Right cardiac atrium (tissue), 5 donors: ENCODE measurements at regions not wholly inside any gene's neighbourhood (a gene's known extent, or its start where the extent isn't known, plus 50 kb on each side); places are given as distances from the start of the nearest gene placed in this dataset.

Source experiments
- ATAC-seq, 2 donors: fragments of 200-7000 bp; cut with Tn5 transposase; one replicate each; pipeline versions ENCODE4 v1.8.0 to v1.9.1; 2020; ENCODE audit warnings: moderate library complexity in 2 of 2, mild to moderate bottlenecking in 1 of 2
- DNase-seq, 3 donors: peaks; one replicate each; pipeline ENCODE4 v3.0.0-alpha.2; 2020
- H3K27ac ChIP-seq: one replicate; pipeline ENCODE4 v1.5.1; 2013; ENCODE audit warnings: mild to moderate bottlenecking, low read length, control low read depth, moderate library complexity
- H3K27me3 ChIP-seq: one replicate; pipeline ENCODE4 v1.6.1; 2013; ENCODE audit not compliant: control insufficient read depth, insufficient read depth
- H3K4me1 ChIP-seq: one replicate; pipeline ENCODE4 v1.6.1; 2013; ENCODE audit warnings: low read length; ENCODE audit not compliant: control insufficient read depth, insufficient read depth
- H3K4me3 ChIP-seq: one replicate; pipeline ENCODE4 v1.5.1; 2013; ENCODE audit warnings: low read length, control low read depth
- H3K9me3 ChIP-seq: one replicate; pipeline ENCODE4 v1.6.1; 2013; ENCODE audit warnings: low read length; ENCODE audit not compliant: control insufficient read depth
- WGBS: extraction: QIAGEN DNeasy Blood & Tissue Kit; methylation state at CpG from one replicate; pipeline ENCODE4 v1.1.7; 2013; 5-methylcytosine and 5-hydroxymethylcytosine counted together
- intact Hi-C, 4 donors: fragments of 100-400 bp; cut with DNase I; formaldehyde crosslinking; loops; one replicate each; pipeline versions ENCODE4 v1.11.0 to v1.14.0; 2022 to 2023
- donor health status: healthy with polysubstance abuse.
- donor health status: DM: no; HTN: yes; CAD: no.
- donor health status: DM: no; HTN: no; CAD: no.
- donor health status: DM: no; HTN: yes; CAD: no; lungs with severe emphysema.
- donor health status: DM: yes; HTN: yes; CAD: no.

DNA sequence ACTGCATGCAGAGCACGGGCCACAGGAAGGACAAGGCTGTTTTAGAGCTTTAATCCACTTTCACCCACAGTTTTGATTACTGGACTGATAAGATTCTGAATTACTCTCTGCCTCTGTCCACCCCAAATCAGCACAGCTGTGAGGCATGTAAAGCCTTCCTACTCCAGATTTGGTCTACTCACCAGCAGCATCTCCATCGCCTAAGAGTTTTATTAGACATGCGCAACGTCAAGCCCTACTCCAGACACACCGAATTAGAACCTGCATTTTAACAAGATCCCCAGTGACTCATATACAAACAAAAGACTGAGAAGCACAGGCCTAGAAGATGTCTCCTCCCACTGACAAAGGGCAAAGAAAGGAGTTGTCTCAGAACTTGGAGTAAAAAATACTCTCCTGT is 221.2 kb downstream of the TUSC7 start:
- H3K27me3 ChIP-seq = no peaks in the 10 kb centered on the region
- intact Hi-C loops = no loop called here
- H3K27ac ChIP-seq = no peak overlapping the region
- 71% methylated on average over 5 of the region's 5 CpGs for WGBS
- no peak for DNase-seq
- no peak for ATAC-seq
- H3K9me3 ChIP-seq = no peaks in the 10 kb centered on the region
- H3K4me1 ChIP-seq = no peaks in the 10 kb centered on the region
- no peak overlapping the region for H3K4me3 ChIP-seq

DNA sequence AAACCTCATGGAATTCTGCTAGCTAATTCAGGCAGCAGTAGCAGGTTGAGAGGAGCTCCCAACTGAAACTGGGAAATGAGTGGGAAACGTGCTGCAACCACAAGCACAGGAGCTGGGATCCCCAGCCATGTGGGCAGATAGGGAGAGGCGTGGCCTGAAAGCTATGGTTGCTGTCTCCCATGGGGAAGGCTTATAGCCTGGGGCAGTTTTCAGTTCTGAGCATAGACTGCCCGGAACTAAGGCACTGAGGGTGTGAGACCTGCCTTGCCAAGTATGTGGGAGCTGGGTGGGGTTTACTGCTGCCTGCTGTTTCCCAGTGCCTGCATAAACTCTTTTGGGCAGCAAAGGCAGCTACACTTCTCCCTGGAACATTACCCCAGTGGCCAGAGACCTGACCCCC is 229.5 kb downstream of the TUSC7 start:
- ATAC-seq (no peak), DNase-seq (no peak)
- no peaks in the 10 kb centered on the region for H3K4me1 ChIP-seq
- intact Hi-C loops = no loop called here
- WGBS = 72% methylated on average over 3 of the region's 3 CpGs
- H3K9me3 ChIP-seq = no peaks in the 10 kb centered on the region
- no peaks in the 10 kb centered on the region for H3K27me3 ChIP-seq
- no peak overlapping the region for H3K27ac ChIP-seq
- no peak overlapping the region for H3K4me3 ChIP-seq

- H3K27me3 ChIP-seq = no peaks in the 10 kb centered on the region
- no peak for DNase-seq
- intact Hi-C loops = no loop called here
- H3K4me1 ChIP-seq = no peaks in the 10 kb centered on the region
- no peak for ATAC-seq
- no peak overlapping the region for H3K4me3 ChIP-seq
- no peak overlapping the region for H3K27ac ChIP-seq
- no peaks in the 10 kb centered on the region for H3K9me3 ChIP-seq
These were observed 230.0 kb downstream of the TUSC7 start for GRCh38 chr3:116939550-116939949.

DNA sequence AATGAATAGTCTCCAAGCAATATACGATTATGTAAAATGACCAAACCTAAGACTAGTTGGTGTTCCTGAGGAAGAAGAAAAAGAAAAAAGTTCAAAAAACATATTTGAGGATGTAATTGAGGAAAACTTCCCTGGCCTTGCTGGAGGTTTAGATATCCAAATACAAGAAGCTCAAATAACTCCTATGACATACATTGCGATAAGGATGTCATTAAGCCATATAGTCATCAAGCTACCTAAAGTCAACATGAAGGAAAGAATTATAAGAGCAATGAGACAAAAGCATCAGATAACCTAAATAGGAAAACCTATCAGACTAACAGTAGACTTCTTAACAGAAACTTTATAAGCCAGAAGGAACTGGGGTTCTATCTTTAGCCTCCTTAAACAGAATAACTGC is 231.1 kb downstream of the TUSC7 start:
- WGBS = 92% methylated on average over 2 of the region's 2 CpGs
- Histone ChIP-seq H3K4me3 (no peak overlapping the region), H3K4me1 (no peaks in the 10 kb centered on the region), H3K27me3 (no peaks in the 10 kb centered on the region), H3K9me3 (no peaks in the 10 kb centered on the region), H3K27ac (no peak overlapping the region)
- intact Hi-C loops = no loop called here
- DNase-seq = no peak
- ATAC-seq = no peak

- DNase-seq (no peak), ATAC-seq (no peak)
- Histone ChIP-seq H3K4me3 (no peak overlapping the region), H3K27me3 (no peaks in the 10 kb centered on the region), H3K27ac (no peak overlapping the region), H3K4me1 (no peaks in the 10 kb centered on the region), H3K9me3 (no peaks in the 10 kb centered on the region)
- WGBS = 86% methylated on average over 1 of the region's 1 CpG
- intact Hi-C loops = no loop called here
These were observed 236.8 kb downstream of the TUSC7 start for GRCh38 chr3:116946376-116946775.

DNA sequence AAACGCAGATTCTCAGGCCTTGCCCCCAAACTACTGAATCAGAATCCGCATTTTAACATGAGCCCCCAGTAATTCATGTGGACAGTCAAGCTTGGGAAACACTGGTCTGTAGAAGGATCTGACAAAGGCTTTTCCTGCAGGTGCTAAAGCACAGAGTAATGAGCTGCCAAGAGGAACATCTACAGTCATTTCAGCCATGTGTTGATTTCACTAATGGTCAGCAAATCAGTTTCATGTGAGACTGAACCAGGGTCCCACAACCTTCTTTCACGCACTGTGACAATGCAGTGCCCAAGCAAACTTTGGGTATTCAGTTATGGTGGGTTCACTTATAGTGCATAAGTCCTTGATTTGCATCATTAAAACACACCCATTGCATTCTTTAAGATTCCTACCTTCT is 237.6 kb downstream of the TUSC7 start:
- DNase-seq = no peak
- WGBS = 91% methylated on average over 3 of the region's 3 CpGs
- no peak for ATAC-seq
- Histone ChIP-seq H3K9me3 (no peaks in the 10 kb centered on the region), H3K4me1 (no peaks in the 10 kb centered on the region), H3K27me3 (no peaks in the 10 kb centered on the region), H3K27ac (no peak overlapping the region), H3K4me3 (no peak overlapping the region)
- intact Hi-C loops = no loop called here

DNA sequence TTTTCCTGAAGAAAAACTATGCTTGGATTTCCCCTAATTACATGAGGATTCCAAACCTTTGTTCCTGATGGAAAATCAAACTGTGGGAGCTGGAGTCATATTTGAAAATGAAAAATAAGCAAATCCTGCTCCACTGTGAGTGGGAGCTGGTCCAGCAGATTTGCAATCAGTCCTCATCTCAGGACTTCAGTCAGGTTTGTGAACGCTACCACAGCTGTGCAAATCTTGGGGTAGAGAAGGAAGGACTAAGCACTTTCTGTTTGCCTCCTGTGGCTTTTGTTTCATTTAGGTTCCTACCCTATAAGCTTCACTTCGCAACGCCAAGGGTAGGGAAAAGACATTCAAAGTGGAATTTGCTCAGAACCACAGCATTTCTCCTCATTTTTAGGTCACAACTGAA is 238.2 kb downstream of the TUSC7 start:
- 78% methylated on average over 3 of the region's 3 CpGs for WGBS
- ATAC-seq (no peak), DNase-seq (no peak)
- Histone ChIP-seq H3K9me3 (no peaks in the 10 kb centered on the region), H3K27ac (no peak overlapping the region), H3K4me1 (no peaks in the 10 kb centered on the region), H3K27me3 (no peaks in the 10 kb centered on the region), H3K4me3 (no peak overlapping the region)
- intact Hi-C loops = no loop called here

- intact Hi-C loops = no loop called here
- H3K27ac ChIP-seq = no peak overlapping the region
- H3K4me3 ChIP-seq = no peak overlapping the region
- H3K9me3 ChIP-seq = no peaks in the 10 kb centered on the region
- no peaks in the 10 kb centered on the region for H3K4me1 ChIP-seq
- WGBS = 74% methylated on average over 7 of the region's 7 CpGs
- no peak for DNase-seq
- H3K27me3 ChIP-seq = no peaks in the 10 kb centered on the region
- no peak for ATAC-seq
These were observed 240.9 kb downstream of the TUSC7 start for GRCh38 chr3:116950301-116951055.

GRCh38 chr3:116951610-116952009 is 242.0 kb downstream of the TUSC7 start:
- intact Hi-C loops = no loop called here
- no peak for DNase-seq
- Histone ChIP-seq H3K27me3 (no peaks in the 10 kb centered on the region), H3K4me1 (no peaks in the 10 kb centered on the region), H3K4me3 (no peak overlapping the region), H3K9me3 (no peaks in the 10 kb centered on the region), H3K27ac (no peak overlapping the region)
- ATAC-seq = no peak
- 59% methylated on average over 3 of the region's 3 CpGs for WGBS

- H3K4me3 ChIP-seq = no peak overlapping the region
- no peak overlapping the region for H3K27ac ChIP-seq
- no peaks in the 10 kb centered on the region for H3K9me3 ChIP-seq
- H3K4me1 ChIP-seq = no peaks in the 10 kb centered on the region
- no peaks in the 10 kb centered on the region for H3K27me3 ChIP-seq
- intact Hi-C loops = no loop called here
- WGBS = 29% methylated on average over 3 of the region's 3 CpGs
- ATAC-seq (no peak), DNase-seq (no peak)
These were observed 248.7 kb downstream of the TUSC7 start for GRCh38 chr3:116958291-116958690.

DNA sequence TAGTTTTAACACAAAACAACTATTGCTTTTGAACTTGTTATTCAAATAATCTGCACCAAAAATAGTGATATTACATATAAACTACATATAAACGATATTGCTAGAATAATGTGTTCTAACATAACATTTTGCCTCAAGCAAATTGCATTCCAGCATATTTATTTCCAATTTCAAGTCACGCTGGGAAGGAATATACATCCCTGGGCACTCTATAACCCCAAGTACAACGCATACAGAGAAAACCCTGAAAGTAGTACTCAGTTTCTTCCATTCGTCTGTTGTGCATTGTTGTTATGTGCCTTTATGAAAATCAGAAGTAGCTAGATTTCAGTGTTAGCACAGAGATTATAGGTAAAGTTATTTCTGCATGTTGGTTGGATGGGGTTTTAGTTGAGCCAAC is 251.5 kb downstream of the TUSC7 start:
- Histone ChIP-seq H3K4me3 (no peak overlapping the region), H3K9me3 (no peaks in the 10 kb centered on the region), H3K27ac (no peak overlapping the region), H3K27me3 (no peaks in the 10 kb centered on the region), H3K4me1 (no peaks in the 10 kb centered on the region)
- WGBS = 80% methylated on average over 4 of the region's 4 CpGs
- intact Hi-C loops = no loop called here
- DNase-seq (no peak), ATAC-seq (no peak)

GRCh38 chr3:116963802-116964201 is 254.2 kb downstream of the TUSC7 start:
- no peak for DNase-seq
- H3K9me3 ChIP-seq = no peaks in the 10 kb centered on the region
- intact Hi-C loops = no loop called here
- no peaks in the 10 kb centered on the region for H3K27me3 ChIP-seq
- no peak overlapping the region for H3K4me3 ChIP-seq
- 80% methylated on average over 3 of the region's 3 CpGs for WGBS
- H3K27ac ChIP-seq = no peak overlapping the region
- ATAC-seq = no peak
- no peaks in the 10 kb centered on the region for H3K4me1 ChIP-seq
